ENCODE measurements at regions not wholly inside any gene's neighbourhood (a gene's known extent, or its start where the extent isn't known, plus 50 kb on each side); places are given as distances from the start of the nearest gene placed in this dataset.

DNA sequence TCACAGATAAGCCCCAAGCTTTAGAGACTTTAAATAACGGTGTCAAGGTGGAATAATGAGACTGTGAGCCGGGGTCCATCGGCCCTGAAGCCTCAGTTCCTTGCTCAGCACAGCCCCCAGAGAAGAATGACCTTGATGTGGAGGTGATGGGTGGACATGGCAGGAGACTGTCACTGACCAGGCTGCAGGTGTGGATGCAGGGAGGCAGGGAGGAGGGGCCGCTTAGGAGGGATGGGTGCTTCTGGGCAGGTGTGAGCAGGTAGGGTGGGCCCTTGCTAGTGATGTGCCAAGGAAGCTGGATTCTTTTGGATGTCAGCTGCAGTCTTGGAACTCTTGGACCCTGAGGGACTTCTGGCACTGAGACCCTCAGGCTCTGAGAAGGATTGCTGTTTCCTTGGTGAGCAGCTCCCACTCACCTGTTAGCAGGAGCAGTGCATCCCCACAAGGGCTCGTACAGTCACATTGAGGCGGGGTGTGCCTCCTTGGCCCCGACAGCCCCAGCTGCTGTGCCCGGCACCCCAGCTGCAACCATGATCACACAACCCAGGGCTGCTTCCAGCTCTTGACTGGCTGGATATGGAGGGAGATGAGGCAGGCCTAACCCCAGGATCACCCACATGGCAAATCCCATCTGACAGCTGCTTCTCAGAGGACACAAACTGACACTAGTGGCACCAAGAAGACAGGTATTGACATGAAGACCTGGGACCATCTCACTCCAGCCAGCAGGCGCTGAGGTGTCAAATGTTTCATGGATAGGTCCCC lies 209.8 kb upstream of the HDAC4 start:
- TF ChIP-seq, protein P1, sequence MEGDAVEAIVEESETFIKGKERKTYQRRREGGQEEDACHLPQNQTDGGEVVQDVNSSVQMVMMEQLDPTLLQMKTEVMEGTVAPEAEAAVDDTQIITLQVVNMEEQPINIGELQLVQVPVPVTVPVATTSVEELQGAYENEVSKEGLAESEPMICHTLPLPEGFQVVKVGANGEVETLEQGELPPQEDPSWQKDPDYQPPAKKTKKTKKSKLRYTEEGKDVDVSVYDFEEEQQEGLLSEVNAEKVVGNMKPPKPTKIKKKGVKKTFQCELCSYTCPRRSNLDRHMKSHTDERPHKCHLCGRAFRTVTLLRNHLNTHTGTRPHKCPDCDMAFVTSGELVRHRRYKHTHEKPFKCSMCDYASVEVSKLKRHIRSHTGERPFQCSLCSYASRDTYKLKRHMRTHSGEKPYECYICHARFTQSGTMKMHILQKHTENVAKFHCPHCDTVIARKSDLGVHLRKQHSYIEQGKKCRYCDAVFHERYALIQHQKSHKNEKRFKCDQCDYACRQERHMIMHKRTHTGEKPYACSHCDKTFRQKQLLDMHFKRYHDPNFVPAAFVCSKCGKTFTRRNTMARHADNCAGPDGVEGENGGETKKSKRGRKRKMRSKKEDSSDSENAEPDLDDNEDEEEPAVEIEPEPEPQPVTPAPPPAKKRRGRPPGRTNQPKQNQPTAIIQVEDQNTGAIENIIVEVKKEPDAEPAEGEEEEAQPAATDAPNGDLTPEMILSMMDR (IDR thresholded peaks at IDR 0.05; ENCODE audit: unreplicated experiment), result no peak
- DNase-seq (ENCODE audit: low spot score), result no peak
- Mint-ChIP-seq H3K9me3 (ENCODE audit: unreplicated experiment) (no peaks in the 10 kb centered on the region), H3K4me3 (ENCODE audit: unreplicated experiment) (no peak overlapping the region), H3K27ac (ENCODE audit: unreplicated experiment) (no peak overlapping the region), H3K27me3 (ENCODE audit: unreplicated experiment) (peaks cover 2% of the 10 kb centered on the region), H3K4me1 (ENCODE audit: unreplicated experiment) (peaks cover 7% of the 10 kb centered on the region), H3K36me3 (ENCODE audit: low read depth, unreplicated experiment) (no peaks in the 10 kb centered on the region)

DNA sequence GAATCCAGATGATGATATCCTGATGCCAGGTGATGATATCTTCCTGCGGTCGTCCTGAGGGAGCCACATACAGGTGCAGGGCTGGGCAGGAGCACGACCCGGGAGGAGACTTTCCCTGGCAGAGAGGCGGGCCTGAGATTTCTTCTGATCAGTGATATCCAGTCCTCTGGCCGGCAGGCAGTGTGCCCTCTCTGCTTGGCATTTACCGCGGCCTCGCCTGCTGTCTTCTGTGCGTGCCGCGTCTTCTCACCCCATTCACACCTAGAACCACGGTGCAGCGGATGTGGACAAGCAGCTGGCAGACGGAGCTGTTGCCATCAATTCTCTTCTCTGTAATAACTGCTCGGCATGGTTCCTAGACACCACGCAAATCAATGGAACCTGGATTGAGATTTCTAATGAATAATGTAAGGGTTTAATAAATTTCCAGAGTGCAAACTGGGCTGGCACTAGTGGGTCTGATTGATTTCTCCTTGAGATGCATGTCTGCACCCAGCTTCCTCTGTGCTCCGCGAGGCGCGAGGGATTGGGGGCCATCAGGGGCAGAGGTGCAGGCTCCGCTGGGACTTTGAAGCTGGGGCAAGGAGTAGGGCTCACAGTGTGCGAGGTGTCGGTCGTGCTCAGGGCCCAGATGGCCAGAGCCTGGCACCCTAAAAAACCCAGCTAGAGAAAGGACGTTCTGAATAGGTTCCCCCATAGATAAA lies 208.9 kb upstream of the HDAC4 start:
- Mint-ChIP-seq H3K27ac (ENCODE audit: unreplicated experiment) (no peak overlapping the region), H3K36me3 (ENCODE audit: low read depth, unreplicated experiment) (no peaks in the 10 kb centered on the region), H3K9me3 (ENCODE audit: unreplicated experiment) (no peaks in the 10 kb centered on the region), H3K4me1 (ENCODE audit: unreplicated experiment) (peaks cover 7% of the 10 kb centered on the region), H3K27me3 (ENCODE audit: unreplicated experiment) (peaks cover 2% of the 10 kb centered on the region), H3K4me3 (ENCODE audit: unreplicated experiment) (no peak overlapping the region)
- TF ChIP-seq, protein P1 (IDR thresholded peaks at IDR 0.05; ENCODE audit: unreplicated experiment), result no peak
- DNase-seq (ENCODE audit: low spot score), result no peak

DNA sequence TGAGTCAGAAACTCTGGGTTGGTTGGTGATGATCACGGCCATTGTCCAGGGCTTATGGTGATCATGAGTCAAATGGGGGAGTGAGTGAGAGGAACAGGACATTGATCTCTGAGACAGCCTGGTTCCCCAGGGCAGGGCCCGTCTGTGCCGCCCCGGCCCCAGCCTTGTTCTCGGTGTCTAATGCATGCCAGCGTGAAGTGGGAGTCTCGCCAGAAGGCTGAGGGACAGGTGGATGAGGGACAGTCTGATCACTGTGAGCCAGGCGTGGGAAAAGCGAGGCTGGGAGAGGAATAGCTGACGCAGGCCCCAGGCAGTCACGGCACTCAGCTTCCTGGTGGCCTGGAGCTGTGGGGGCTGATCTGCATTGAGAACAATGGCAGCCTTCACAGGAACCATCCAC lies 208.3 kb upstream of the HDAC4 start:
- Mint-ChIP-seq H3K4me1 (ENCODE audit: unreplicated experiment) (peaks cover 7% of the 10 kb centered on the region), H3K36me3 (ENCODE audit: low read depth, unreplicated experiment) (no peaks in the 10 kb centered on the region), H3K27me3 (ENCODE audit: unreplicated experiment) (peaks cover 2% of the 10 kb centered on the region), H3K4me3 (ENCODE audit: unreplicated experiment) (no peak overlapping the region), H3K9me3 (ENCODE audit: unreplicated experiment) (no peaks in the 10 kb centered on the region), H3K27ac (ENCODE audit: unreplicated experiment) (no peak overlapping the region)
- TF ChIP-seq, protein P1 (IDR thresholded peaks at IDR 0.05; ENCODE audit: unreplicated experiment), result no peak
- DNase-seq (ENCODE audit: low spot score), result no peak

DNA sequence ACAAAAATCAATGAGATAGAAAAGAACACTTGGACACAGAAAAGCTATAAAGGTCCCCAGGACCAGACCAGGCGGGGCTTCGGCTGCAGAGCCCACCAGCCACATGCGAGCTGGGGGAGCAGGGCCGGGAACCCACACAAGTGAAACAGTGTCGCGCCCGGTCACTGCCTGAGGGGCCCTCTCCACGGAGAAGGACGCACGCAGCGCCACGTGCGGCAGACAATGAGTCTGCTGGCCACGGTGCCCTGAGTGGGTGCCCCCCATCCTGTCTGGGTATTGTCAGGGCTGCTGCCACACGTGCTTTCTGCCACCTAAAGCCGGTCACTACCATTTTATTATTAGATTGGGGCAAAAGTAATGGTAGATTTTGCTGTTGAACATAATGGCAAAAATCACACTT lies 207.9 kb upstream of the HDAC4 start:
- peaks cover 7% of the 10 kb centered on the region for H3K4me1 Mint-ChIP-seq (ENCODE audit: unreplicated experiment)
- no peak overlapping the region for H3K27ac Mint-ChIP-seq (ENCODE audit: unreplicated experiment)
- no peak for DNase-seq (ENCODE audit: low spot score)
- no peaks in the 10 kb centered on the region for H3K9me3 Mint-ChIP-seq (ENCODE audit: unreplicated experiment)
- H3K4me3 Mint-ChIP-seq (ENCODE audit: unreplicated experiment), result no peak overlapping the region
- peaks cover 2% of the 10 kb centered on the region for H3K27me3 Mint-ChIP-seq (ENCODE audit: unreplicated experiment)
- TF ChIP-seq, protein P1 (IDR thresholded peaks at IDR 0.05; ENCODE audit: unreplicated experiment), result no peak
- no peaks in the 10 kb centered on the region for H3K36me3 Mint-ChIP-seq (ENCODE audit: low read depth, unreplicated experiment)

DNA sequence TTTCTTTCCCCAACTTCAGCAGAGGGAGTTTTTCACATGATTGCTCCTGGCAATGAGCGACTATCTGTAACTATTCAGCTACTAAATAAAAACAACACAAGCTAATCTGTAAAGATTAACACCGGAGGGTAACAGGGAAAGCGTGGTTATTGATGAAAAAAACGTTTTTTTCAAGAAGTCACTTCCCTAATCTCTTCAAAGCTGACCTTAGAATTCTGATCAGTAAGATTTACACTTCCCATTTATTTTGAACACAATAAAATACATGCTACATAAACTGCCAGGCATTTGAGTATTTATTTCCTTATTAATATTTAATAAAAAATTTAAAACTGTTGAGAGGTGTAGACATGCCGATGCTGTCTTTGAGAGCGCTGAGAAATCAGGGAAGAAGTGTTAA lies 207.4 kb upstream of the HDAC4 start:
- Mint-ChIP-seq H3K27me3 (ENCODE audit: unreplicated experiment) (peaks cover 2% of the 10 kb centered on the region), H3K36me3 (ENCODE audit: low read depth, unreplicated experiment) (no peaks in the 10 kb centered on the region), H3K4me1 (ENCODE audit: unreplicated experiment) (peaks cover 7% of the 10 kb centered on the region), H3K9me3 (ENCODE audit: unreplicated experiment) (no peaks in the 10 kb centered on the region), H3K4me3 (ENCODE audit: unreplicated experiment) (no peak overlapping the region), H3K27ac (ENCODE audit: unreplicated experiment) (no peak overlapping the region)
- DNase-seq (ENCODE audit: low spot score), result no peak
- TF ChIP-seq, protein P1 (IDR thresholded peaks at IDR 0.05; ENCODE audit: unreplicated experiment), result no peak

Measured in endothelial cell (in vitro differentiated cells).